COLO668 (cell line): ENCODE measurements at regions not wholly inside any gene's neighbourhood (a gene's known extent, or its start where the extent isn't known, plus 50 kb on each side); places are given as distances from the start of the nearest gene placed in this dataset.

Source experiments
- DNase-seq: peaks from one replicate; lab custom pipeline; 2025; ENCODE audit not compliant: unreplicated experiment; lab: John Stamatoyannopoulos, UW

- DNase-seq = no peak
Measured at GRCh38 chr3:83729576-83729975, 1229.2 kb upstream of the CADM2 start.

- DNase-seq = no peak
Measured at GRCh38 chr3:83734656-83735055, 1224.1 kb upstream of the CADM2 start.

GRCh38 chr3:83738202-83738601, 1220.6 kb upstream of the CADM2 start:
- no peak for DNase-seq

GRCh38 chr3:83740504-83740903, 1218.3 kb upstream of the CADM2 start:
- no peak for DNase-seq

GRCh38 chr3:83765956-83766355, 1192.8 kb upstream of the CADM2 start:
- no peak for DNase-seq

- DNase-seq = no peak
Measured at GRCh38 chr3:83769791-83770663, 1188.8 kb upstream of the CADM2 start.

GRCh38 chr3:83770664-83771402, 1188.0 kb upstream of the CADM2 start:
- DNase-seq = no peak

- DNase-seq = no peak
Measured at GRCh38 chr3:83802801-83803200, 1156.0 kb upstream of the CADM2 start.

- no peak for DNase-seq
Measured at GRCh38 chr3:83807511-83807910, 1151.3 kb upstream of the CADM2 start.

GRCh38 chr3:83813176-83813575, 1145.6 kb upstream of the CADM2 start:
- no peak for DNase-seq

GRCh38 chr3:83816653-83817052, 1142.1 kb upstream of the CADM2 start:
- DNase-seq = no peak

GRCh38 chr3:83821506-83821905, 1137.3 kb upstream of the CADM2 start:
- no peak for DNase-seq

- no peak for DNase-seq
Measured at GRCh38 chr3:83823095-83823494, 1135.7 kb upstream of the CADM2 start.

- DNase-seq = no peak
Measured at GRCh38 chr3:83835040-83835439, 1123.7 kb upstream of the CADM2 start.

GRCh38 chr3:83842511-83842910, 1116.3 kb upstream of the CADM2 start:
- DNase-seq = no peak

GRCh38 chr3:83843716-83844115, 1115.1 kb upstream of the CADM2 start:
- DNase-seq = no peak

- DNase-seq = no peak
Measured at GRCh38 chr3:83849106-83849730, 1109.6 kb upstream of the CADM2 start.

- DNase-seq = no peak
Measured at GRCh38 chr3:83863380-83863779, 1095.4 kb upstream of the CADM2 start.

GRCh38 chr3:83868909-83869567, 1089.8 kb upstream of the CADM2 start:
- DNase-seq = no peak

GRCh38 chr3:83873550-83873949, 1085.2 kb upstream of the CADM2 start:
- no peak for DNase-seq

GRCh38 chr3:83877910-83878309, 1080.9 kb upstream of the CADM2 start:
- DNase-seq = no peak
